ENCODE measurements at regions not wholly inside any gene's neighbourhood (a gene's known extent, or its start where the extent isn't known, plus 50 kb on each side); places are given as distances from the start of the nearest gene placed in this dataset.

DNA sequence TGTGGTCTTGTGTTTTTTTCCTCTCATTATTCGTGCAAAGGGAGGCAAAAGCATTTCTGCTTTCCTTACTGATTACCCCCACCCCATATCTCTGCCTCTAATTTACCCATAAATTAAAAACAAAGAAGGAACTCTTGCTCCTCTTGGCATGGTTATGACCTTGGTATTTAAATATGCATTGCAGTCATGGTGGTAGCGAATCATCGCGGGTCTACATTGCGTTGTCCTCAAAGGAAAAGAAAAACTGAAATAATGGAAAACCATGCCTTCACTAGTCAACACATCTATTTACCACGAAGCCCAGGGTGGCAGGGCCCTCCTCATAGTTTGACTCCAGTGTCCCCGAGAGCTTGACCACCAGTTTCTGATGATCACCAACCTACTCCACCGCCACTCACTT, 126.7 kb upstream of the PARP11 start:
- ChIA-PET CTCF (no interaction called here), POLR2A (ENCODE audit: low non-redundant PET) (no interaction called here)
- Histone ChIP-seq H3K9me3 (ENCODE audit: low read depth, low read length, poor library complexity, severe bottlenecking) (no peaks in the 10 kb centered on the region), H3K27ac (ENCODE audit: low read depth, low read length, poor library complexity, severe bottlenecking) (no peak overlapping the region), H3K36me3 (ENCODE audit: insufficient read depth, low read length, poor library complexity, severe bottlenecking) (no peaks in the 10 kb centered on the region), H3K4me3 (ENCODE audit: low read depth, low read length, poor library complexity, severe bottlenecking) (no peak overlapping the region), H3K4me1 (ENCODE audit: insufficient read depth, low read length, poor library complexity, severe bottlenecking) (no peaks in the 10 kb centered on the region), H3K27me3 (replicated peaks; ENCODE audit: insufficient read depth, low read depth, low read length, poor library complexity) (peaks cover 8% of the 10 kb centered on the region)
- BruUV-seq (replicated peaks): no TSS peak
- intact Hi-C loops (cut with micrococcal nuclease; ENCODE audit: unreplicated experiment): no loop called here
- no peak for DNase-seq (ENCODE audit: low spot score)
- TF ChIP-seq, protein P1, sequence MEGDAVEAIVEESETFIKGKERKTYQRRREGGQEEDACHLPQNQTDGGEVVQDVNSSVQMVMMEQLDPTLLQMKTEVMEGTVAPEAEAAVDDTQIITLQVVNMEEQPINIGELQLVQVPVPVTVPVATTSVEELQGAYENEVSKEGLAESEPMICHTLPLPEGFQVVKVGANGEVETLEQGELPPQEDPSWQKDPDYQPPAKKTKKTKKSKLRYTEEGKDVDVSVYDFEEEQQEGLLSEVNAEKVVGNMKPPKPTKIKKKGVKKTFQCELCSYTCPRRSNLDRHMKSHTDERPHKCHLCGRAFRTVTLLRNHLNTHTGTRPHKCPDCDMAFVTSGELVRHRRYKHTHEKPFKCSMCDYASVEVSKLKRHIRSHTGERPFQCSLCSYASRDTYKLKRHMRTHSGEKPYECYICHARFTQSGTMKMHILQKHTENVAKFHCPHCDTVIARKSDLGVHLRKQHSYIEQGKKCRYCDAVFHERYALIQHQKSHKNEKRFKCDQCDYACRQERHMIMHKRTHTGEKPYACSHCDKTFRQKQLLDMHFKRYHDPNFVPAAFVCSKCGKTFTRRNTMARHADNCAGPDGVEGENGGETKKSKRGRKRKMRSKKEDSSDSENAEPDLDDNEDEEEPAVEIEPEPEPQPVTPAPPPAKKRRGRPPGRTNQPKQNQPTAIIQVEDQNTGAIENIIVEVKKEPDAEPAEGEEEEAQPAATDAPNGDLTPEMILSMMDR (conservative IDR thresholded peaks at IDR 0.05; ENCODE audit: low read depth, low read length): no peak
- no peak for TF ChIP-seq EZH2 (IDR thresholded peaks at IDR 0.05; ENCODE audit: borderline replicate concordance, low read depth, low read length, poor library complexity, severe bottlenecking)

- TF ChIP-seq, protein P1 (conservative IDR thresholded peaks at IDR 0.05; ENCODE audit: low read depth, low read length): no peak
- TF ChIP-seq EZH2 (IDR thresholded peaks at IDR 0.05; ENCODE audit: borderline replicate concordance, low read depth, low read length, poor library complexity, severe bottlenecking): no peak
- BruUV-seq (replicated peaks): no TSS peak
- no peaks in the 10 kb centered on the region for H3K9me3 ChIP-seq (ENCODE audit: low read depth, low read length, poor library complexity, severe bottlenecking)
- CTCF ChIA-PET: interaction anchor here (0.6 kb wide), 1 partner anchor 281 kb away, joined by 3 read pairs; no protein-coding TSS in a partner anchor
- H3K27ac ChIP-seq (ENCODE audit: low read depth, low read length, poor library complexity, severe bottlenecking): no peak overlapping the region
- H3K27me3 ChIP-seq (replicated peaks; ENCODE audit: insufficient read depth, low read depth, low read length, poor library complexity): peaks cover 8% of the 10 kb centered on the region
- no peak overlapping the region for H3K4me3 ChIP-seq (ENCODE audit: low read depth, low read length, poor library complexity, severe bottlenecking)
- no peak for DNase-seq (ENCODE audit: low spot score)
- no peaks in the 10 kb centered on the region for H3K4me1 ChIP-seq (ENCODE audit: insufficient read depth, low read length, poor library complexity, severe bottlenecking)
- no peaks in the 10 kb centered on the region for H3K36me3 ChIP-seq (ENCODE audit: insufficient read depth, low read length, poor library complexity, severe bottlenecking)
- POLR2A ChIA-PET (ENCODE audit: low non-redundant PET): no interaction called here
- intact Hi-C loops (cut with micrococcal nuclease; ENCODE audit: unreplicated experiment): no loop called here
These were observed 126.0 kb upstream of the PARP11 start for GRCh38 chr12:3998968-3999792.

- DNase-seq (ENCODE audit: low spot score): no peak
- no peak overlapping the region for H3K4me3 ChIP-seq (ENCODE audit: low read depth, low read length, poor library complexity, severe bottlenecking)
- CTCF ChIA-PET: no interaction called here
- peaks cover 10% of the 10 kb centered on the region for H3K27me3 ChIP-seq (replicated peaks; ENCODE audit: insufficient read depth, low read depth, low read length, poor library complexity)
- no peak for TF ChIP-seq EZH2 (IDR thresholded peaks at IDR 0.05; ENCODE audit: borderline replicate concordance, low read depth, low read length, poor library complexity, severe bottlenecking)
- TF ChIP-seq, protein P1 (conservative IDR thresholded peaks at IDR 0.05; ENCODE audit: low read depth, low read length): no peak
- intact Hi-C loops (cut with micrococcal nuclease; ENCODE audit: unreplicated experiment): no loop called here
- H3K27ac ChIP-seq (ENCODE audit: low read depth, low read length, poor library complexity, severe bottlenecking): no peak overlapping the region
- H3K4me1 ChIP-seq (ENCODE audit: insufficient read depth, low read length, poor library complexity, severe bottlenecking): no peaks in the 10 kb centered on the region
- no TSS peak for BruUV-seq (replicated peaks)
- H3K36me3 ChIP-seq (ENCODE audit: insufficient read depth, low read length, poor library complexity, severe bottlenecking): no peaks in the 10 kb centered on the region
- POLR2A ChIA-PET (ENCODE audit: low non-redundant PET): no interaction called here
- H3K9me3 ChIP-seq (ENCODE audit: low read depth, low read length, poor library complexity, severe bottlenecking): no peaks in the 10 kb centered on the region
These were observed 125.2 kb upstream of the PARP11 start for GRCh38 chr12:3998397-3998796.

All from A673 (cell line).